ENCODE measurements at regions not wholly inside any gene's neighbourhood (a gene's known extent, or its start where the extent isn't known, plus 50 kb on each side); places are given as distances from the start of the nearest gene placed in this dataset.

DNA sequence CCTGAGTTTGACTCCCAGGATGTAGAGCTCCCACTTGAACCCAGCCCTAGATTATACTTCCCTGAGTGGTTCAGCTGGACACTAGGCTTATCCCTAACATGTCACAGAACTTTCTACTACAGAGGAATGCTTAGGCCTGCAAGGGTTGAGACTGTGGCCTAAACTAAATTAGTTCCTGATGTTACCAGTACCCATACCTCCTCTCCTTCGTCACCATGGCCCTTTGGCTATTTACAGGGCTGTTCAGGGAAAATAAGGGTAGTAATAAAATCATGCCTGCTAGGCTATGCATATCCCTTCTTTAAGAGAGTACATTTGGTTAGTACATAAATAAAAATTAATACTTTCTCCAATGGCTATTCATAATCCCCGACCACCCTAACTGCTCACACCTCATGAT, 356.4 kb upstream of the RASGRP1 start:
- Mint-ChIP-seq H3K4me3 (no peak overlapping the region), H3K9me3 (no peaks in the 10 kb centered on the region), H3K4me1 (peaks cover 0 to 5% (median 0%) of the 10 kb centered on the region in 4 donors), H3K36me3 (no peaks in the 10 kb centered on the region), H3K27me3 (no peaks in the 10 kb centered on the region), H3K27ac (no peak overlapping the region)
- Histone ChIP-seq H3K4me1 (ENCODE audit: control insufficient read depth, insufficient read depth, low read length, poor library complexity, severe bottlenecking) (no peaks in the 10 kb centered on the region), H3K27me3 (ENCODE audit: control insufficient read depth, insufficient read depth, low read length) (no peaks in the 10 kb centered on the region), H3K36me3 (ENCODE audit: control insufficient read depth, insufficient read depth, low read length) (peaks cover 6% of the 10 kb centered on the region), H3K4me3 (ENCODE audit: low read depth, low read length) (no peak overlapping the region), H3K27ac (ENCODE audit: insufficient read depth, low read length, poor library complexity, severe bottlenecking) (no peak overlapping the region), H3K9me3 (ENCODE audit: control insufficient read depth in 2 of 2, low read length in 2 of 2) (no peaks in the 10 kb centered on the region)
- ATAC-seq (ENCODE audit: low read depth in 2 of 2) = no peak
- no peak for DNase-seq

DNA sequence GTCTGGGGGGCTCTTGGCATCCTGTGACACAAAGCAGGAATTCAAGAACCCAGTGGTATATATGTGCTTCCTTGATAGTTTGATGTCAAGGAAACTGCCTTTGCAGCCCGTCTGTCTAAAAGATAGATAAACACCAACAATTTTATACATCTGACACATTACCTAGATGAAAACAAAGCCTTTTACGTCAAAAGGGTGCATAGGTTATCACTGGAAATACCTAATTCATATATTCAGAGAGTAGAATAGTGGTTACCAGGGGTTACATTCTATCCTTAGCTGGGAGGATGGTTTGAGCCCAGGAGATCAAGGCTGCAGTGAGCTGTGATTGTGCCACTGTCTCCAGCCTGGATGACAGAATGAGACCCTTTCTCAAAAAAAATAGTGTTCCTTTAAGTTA, 356.9 kb upstream of the RASGRP1 start:
- H3K9me3 Mint-ChIP-seq = no peaks in the 10 kb centered on the region
- H3K9me3 ChIP-seq (ENCODE audit: control insufficient read depth in 2 of 2, low read length in 2 of 2) = no peaks in the 10 kb centered on the region
- no peaks in the 10 kb centered on the region for H3K27me3 ChIP-seq (ENCODE audit: control insufficient read depth, insufficient read depth, low read length)
- H3K27ac Mint-ChIP-seq = no peak overlapping the region
- H3K4me1 ChIP-seq (ENCODE audit: control insufficient read depth, insufficient read depth, low read length, poor library complexity, severe bottlenecking) = no peaks in the 10 kb centered on the region
- no peak for ATAC-seq (ENCODE audit: low read depth in 2 of 2)
- peaks cover 0 to 5% (median 0%) of the 10 kb centered on the region in 4 donors for H3K4me1 Mint-ChIP-seq
- no peak overlapping the region for H3K4me3 Mint-ChIP-seq
- no peak overlapping the region for H3K27ac ChIP-seq (ENCODE audit: insufficient read depth, low read length, poor library complexity, severe bottlenecking)
- H3K4me3 ChIP-seq (ENCODE audit: low read depth, low read length) = no peak overlapping the region
- peaks cover 6% of the 10 kb centered on the region for H3K36me3 ChIP-seq (ENCODE audit: control insufficient read depth, insufficient read depth, low read length)
- no peak for DNase-seq
- H3K36me3 Mint-ChIP-seq = no peaks in the 10 kb centered on the region
- no peaks in the 10 kb centered on the region for H3K27me3 Mint-ChIP-seq

DNA sequence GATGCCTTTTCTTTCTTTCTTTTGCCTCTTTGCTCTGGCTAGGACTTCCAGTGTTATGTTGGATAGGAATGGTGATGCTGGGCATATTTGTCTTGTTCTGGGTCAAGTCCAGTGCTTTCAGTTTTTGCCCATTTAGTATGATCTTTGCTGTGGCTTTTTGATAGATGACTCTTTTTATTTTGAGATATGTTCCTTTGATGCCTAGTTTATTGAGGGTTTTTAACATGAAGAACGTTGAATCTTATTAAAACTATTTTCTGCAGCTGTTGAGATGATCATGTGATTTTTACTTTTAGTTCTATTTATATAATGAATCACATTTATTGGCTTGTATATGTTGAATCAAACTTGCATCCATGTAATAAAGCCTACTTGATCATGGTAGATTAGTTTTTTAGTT, 363.8 kb upstream of the RASGRP1 start:
- no peak overlapping the region for H3K4me3 Mint-ChIP-seq
- H3K27me3 Mint-ChIP-seq = no peaks in the 10 kb centered on the region
- peaks cover 0 to 5% (median 0%) of the 10 kb centered on the region in 4 donors for H3K4me1 Mint-ChIP-seq
- Histone ChIP-seq H3K36me3 (ENCODE audit: control insufficient read depth, insufficient read depth, low read length) (peaks cover 3% of the 10 kb centered on the region), H3K4me3 (ENCODE audit: low read depth, low read length) (no peak overlapping the region), H3K27me3 (ENCODE audit: control insufficient read depth, insufficient read depth, low read length) (no peaks in the 10 kb centered on the region), H3K9me3 (ENCODE audit: control insufficient read depth in 2 of 2, low read length in 2 of 2) (no peaks in the 10 kb centered on the region), H3K4me1 (ENCODE audit: control insufficient read depth, insufficient read depth, low read length, poor library complexity, severe bottlenecking) (no peaks in the 10 kb centered on the region), H3K27ac (ENCODE audit: insufficient read depth, low read length, poor library complexity, severe bottlenecking) (no peak overlapping the region)
- no peak for ATAC-seq (ENCODE audit: low read depth in 2 of 2)
- no peak for DNase-seq
- no peaks in the 10 kb centered on the region for H3K36me3 Mint-ChIP-seq
- H3K9me3 Mint-ChIP-seq = no peaks in the 10 kb centered on the region
- no peak overlapping the region for H3K27ac Mint-ChIP-seq

DNA sequence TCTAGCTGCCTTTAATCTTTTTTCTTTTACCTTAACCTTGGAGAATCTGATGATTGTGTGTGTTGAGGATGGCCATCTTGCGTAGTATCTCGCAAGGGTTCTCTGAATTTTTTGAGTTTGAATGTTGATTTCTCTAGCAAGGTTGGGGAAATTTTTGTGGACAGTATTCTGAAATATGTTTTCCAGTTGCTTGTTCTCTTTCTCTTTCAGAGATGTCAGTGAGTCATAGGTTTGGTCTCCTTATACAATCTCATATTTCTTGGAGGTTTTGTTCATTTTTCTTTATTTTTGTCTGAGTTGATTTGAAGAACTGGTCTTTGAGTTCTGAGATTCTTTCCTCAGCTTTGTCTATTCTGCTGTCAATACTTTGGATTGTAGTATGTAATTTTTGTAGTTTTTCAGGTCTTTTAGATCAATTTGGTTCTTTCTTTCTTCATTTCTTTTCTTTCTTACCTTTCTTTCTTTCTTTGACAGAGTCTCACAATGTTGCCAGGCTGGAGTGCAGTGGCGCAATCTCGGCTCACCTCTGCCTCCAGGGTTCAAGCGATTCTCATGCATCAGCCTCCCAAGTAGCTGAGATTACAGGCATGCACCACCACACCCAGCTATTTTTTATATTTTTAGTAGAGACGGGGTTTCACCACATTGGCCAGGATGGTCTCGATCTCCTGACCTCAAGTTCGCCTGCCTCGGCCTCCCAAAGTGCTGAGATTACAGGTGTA, 366.4 kb upstream of the RASGRP1 start:
- no peaks in the 10 kb centered on the region for H3K27me3 Mint-ChIP-seq
- Histone ChIP-seq H3K4me1 (ENCODE audit: control insufficient read depth, insufficient read depth, low read length, poor library complexity, severe bottlenecking) (no peaks in the 10 kb centered on the region), H3K27me3 (ENCODE audit: control insufficient read depth, insufficient read depth, low read length) (no peaks in the 10 kb centered on the region), H3K27ac (ENCODE audit: insufficient read depth, low read length, poor library complexity, severe bottlenecking) (no peak overlapping the region), H3K4me3 (ENCODE audit: low read depth, low read length) (no peak overlapping the region), H3K36me3 (ENCODE audit: control insufficient read depth, insufficient read depth, low read length) (peaks cover under 1% of the 10 kb centered on the region), H3K9me3 (ENCODE audit: control insufficient read depth in 2 of 2, low read length in 2 of 2) (peaks cover 0 to 2% of the 10 kb centered on the region in 2 experiments)
- peak overlapping the region in 1 of 3 donors; percentile 50 for H3K27ac Mint-ChIP-seq
- no peak for ATAC-seq (ENCODE audit: low read depth in 2 of 2)
- H3K4me3 Mint-ChIP-seq = no peak overlapping the region
- peaks cover 4% of the 10 kb centered on the region for H3K36me3 Mint-ChIP-seq
- no peak for DNase-seq
- no peaks in the 10 kb centered on the region for H3K4me1 Mint-ChIP-seq
- H3K9me3 Mint-ChIP-seq = peaks cover 0 to 5% (median 0%) of the 10 kb centered on the region in 7 donors

DNA sequence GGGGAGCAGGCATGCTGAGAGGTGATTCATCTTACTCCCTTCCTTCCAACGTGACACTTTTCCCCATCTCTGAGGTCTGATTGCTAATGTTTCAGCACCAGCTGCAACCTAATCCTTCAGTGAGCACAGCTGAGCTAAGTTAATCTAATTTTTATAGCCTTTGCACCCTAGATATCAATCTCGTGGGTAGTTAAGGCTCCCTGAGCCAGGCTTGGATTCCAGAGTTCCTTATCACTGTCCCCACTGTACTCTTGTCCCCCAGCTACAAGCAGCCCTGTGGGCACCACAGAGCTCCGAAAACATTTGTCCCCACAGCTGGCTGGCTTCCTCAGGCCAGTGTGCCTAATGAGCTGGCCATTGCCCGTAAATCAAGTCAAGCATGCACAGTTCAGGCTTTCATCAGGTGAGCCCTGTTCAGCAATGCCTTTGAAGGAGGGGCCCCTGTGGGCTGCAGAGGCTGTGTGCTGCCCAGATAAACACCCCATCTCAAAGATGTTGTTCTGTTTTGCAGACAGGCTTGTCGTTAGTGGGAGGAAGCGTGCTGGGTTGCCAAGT, 376.9 kb upstream of the RASGRP1 start:
- no peak overlapping the region for H3K4me3 Mint-ChIP-seq
- Histone ChIP-seq H3K27me3 (ENCODE audit: control insufficient read depth, insufficient read depth, low read length) (no peaks in the 10 kb centered on the region), H3K36me3 (ENCODE audit: control insufficient read depth, insufficient read depth, low read length) (no peaks in the 10 kb centered on the region), H3K4me3 (ENCODE audit: low read depth, low read length) (no peak overlapping the region), H3K9me3 (ENCODE audit: control insufficient read depth in 2 of 2, low read length in 2 of 2) (no peaks in the 10 kb centered on the region), H3K4me1 (ENCODE audit: control insufficient read depth, insufficient read depth, low read length, poor library complexity, severe bottlenecking) (no peaks in the 10 kb centered on the region), H3K27ac (ENCODE audit: insufficient read depth, low read length, poor library complexity, severe bottlenecking) (no peak overlapping the region)
- peaks cover 0 to 3% (median 0%) of the 10 kb centered on the region in 7 donors for H3K9me3 Mint-ChIP-seq
- H3K4me1 Mint-ChIP-seq = peaks cover 0 to 5% (median 0%) of the 10 kb centered on the region in 4 donors
- no peak for DNase-seq
- no peaks in the 10 kb centered on the region for H3K27me3 Mint-ChIP-seq
- no peaks in the 10 kb centered on the region for H3K36me3 Mint-ChIP-seq
- H3K27ac Mint-ChIP-seq = no peak overlapping the region
- no peak for ATAC-seq (ENCODE audit: low read depth in 2 of 2)

DNA sequence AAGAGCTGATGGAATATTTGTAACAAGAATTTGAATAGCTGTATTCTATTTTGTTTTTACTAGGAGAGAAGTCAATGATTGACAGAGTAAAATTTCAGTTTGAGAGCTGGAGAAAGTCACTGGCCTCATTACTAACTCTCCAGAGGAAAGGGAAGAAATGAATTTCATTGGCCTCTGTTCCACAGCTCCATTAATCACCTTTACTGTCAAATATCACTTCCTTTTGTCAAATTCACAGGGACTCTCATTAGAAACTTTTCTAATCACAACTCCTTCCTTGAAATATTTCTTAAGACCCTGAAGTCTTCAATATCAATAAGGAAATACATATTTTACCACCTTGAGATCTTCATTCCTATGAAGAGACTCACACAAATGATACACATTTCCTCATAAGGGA, 379.9 kb upstream of the RASGRP1 start:
- peaks cover 0 to 5% (median 0%) of the 10 kb centered on the region in 4 donors for H3K4me1 Mint-ChIP-seq
- DNase-seq (no peak), ATAC-seq (ENCODE audit: low read depth in 2 of 2) (no peak)
- no peaks in the 10 kb centered on the region for H3K27me3 ChIP-seq (ENCODE audit: control insufficient read depth, insufficient read depth, low read length)
- H3K27ac Mint-ChIP-seq = no peak overlapping the region
- H3K4me1 ChIP-seq (ENCODE audit: control insufficient read depth, insufficient read depth, low read length, poor library complexity, severe bottlenecking) = no peaks in the 10 kb centered on the region
- H3K4me3 Mint-ChIP-seq = no peak overlapping the region
- H3K27ac ChIP-seq (ENCODE audit: insufficient read depth, low read length, poor library complexity, severe bottlenecking) = no peak overlapping the region
- no peaks in the 10 kb centered on the region for H3K27me3 Mint-ChIP-seq
- peaks cover 0 to 2% (median 0%) of the 10 kb centered on the region in 7 donors for H3K9me3 Mint-ChIP-seq
- H3K36me3 Mint-ChIP-seq = no peaks in the 10 kb centered on the region
- no peaks in the 10 kb centered on the region for H3K9me3 ChIP-seq (ENCODE audit: control insufficient read depth in 2 of 2, low read length in 2 of 2)
- H3K36me3 ChIP-seq (ENCODE audit: control insufficient read depth, insufficient read depth, low read length) = no peaks in the 10 kb centered on the region
- H3K4me3 ChIP-seq (ENCODE audit: low read depth, low read length) = no peak overlapping the region

DNA sequence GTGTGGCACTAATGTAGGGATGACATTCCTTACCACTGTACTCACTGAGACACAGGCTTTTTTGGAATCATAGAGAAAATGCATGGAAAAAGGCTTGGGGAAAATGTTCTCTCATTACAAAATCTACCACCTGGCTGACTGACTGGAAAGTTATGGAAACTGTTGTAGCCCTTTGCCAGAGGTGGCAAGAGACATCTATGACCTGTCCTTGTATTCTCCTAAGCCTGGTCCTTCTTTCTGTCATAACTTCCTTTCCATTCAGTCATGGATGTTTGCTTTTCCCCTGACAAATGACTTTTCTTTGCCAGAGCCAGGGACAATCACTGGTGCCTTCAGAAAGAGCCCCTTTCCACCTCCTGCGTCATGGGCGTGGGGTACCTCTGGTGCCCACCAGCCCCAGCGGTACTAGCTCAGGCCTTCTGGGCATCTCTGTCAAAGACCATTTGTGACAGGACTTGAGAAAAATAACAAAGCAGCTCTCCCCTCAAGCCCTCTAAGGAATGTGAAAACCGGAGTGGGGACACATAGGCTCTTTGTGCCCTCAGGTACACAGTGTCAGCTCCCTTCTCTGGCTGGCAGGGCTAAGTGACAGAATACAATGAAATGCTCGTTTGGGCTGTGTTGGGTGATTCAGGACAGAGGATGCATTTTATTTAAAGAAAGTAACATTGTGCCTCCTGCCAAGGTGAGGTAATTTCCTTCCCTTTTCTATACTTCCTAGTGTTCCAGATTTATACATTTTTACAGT, 381.1 kb upstream of the RASGRP1 start:
- no peaks in the 10 kb centered on the region for H3K27me3 ChIP-seq (ENCODE audit: control insufficient read depth, insufficient read depth, low read length)
- DNase-seq = no peak
- no peak overlapping the region for H3K4me3 ChIP-seq (ENCODE audit: low read depth, low read length)
- no peaks in the 10 kb centered on the region for H3K4me1 ChIP-seq (ENCODE audit: control insufficient read depth, insufficient read depth, low read length, poor library complexity, severe bottlenecking)
- H3K27ac ChIP-seq (ENCODE audit: insufficient read depth, low read length, poor library complexity, severe bottlenecking) = no peak overlapping the region
- H3K27ac Mint-ChIP-seq = no peak overlapping the region
- H3K9me3 Mint-ChIP-seq = peaks cover 0 to 2% (median 0%) of the 10 kb centered on the region in 7 donors
- no peaks in the 10 kb centered on the region for H3K9me3 ChIP-seq (ENCODE audit: control insufficient read depth in 2 of 2, low read length in 2 of 2)
- no peaks in the 10 kb centered on the region for H3K36me3 ChIP-seq (ENCODE audit: control insufficient read depth, insufficient read depth, low read length)
- ATAC-seq (ENCODE audit: low read depth in 2 of 2) = no peak
- no peaks in the 10 kb centered on the region for H3K27me3 Mint-ChIP-seq
- H3K4me3 Mint-ChIP-seq = no peak overlapping the region
- peaks cover 0 to 5% (median 0%) of the 10 kb centered on the region in 4 donors for H3K4me1 Mint-ChIP-seq
- no peaks in the 10 kb centered on the region for H3K36me3 Mint-ChIP-seq
